KMS-11 (cell line): ENCODE measurements at regions not wholly inside any gene's neighbourhood (a gene's known extent, or its start where the extent isn't known, plus 50 kb on each side); places are given as distances from the start of the nearest gene placed in this dataset.

Source experiments
- H2AFZ ChIP-seq: fragments of 200-600 bp; sonication (generic); 2 replicates; pipeline ENCODE4 v1.6.1; 2016; ENCODE audit warnings: antibody characterized with exemption, mixed run types, low read depth
- H3K27ac ChIP-seq: fragments of 200-600 bp; sonication (generic); 2 replicates; pipeline ENCODE4 v1.6.1; 2016; ENCODE audit warnings: mild to moderate bottlenecking, mixed run types
- H3K27me3 ChIP-seq: fragments of 200-600 bp; sonication (generic); 2 replicates; pipeline ENCODE4 v1.6.1; 2017; ENCODE audit warnings: mild to moderate bottlenecking, low read depth, mixed run types, moderate library complexity; ENCODE audit not compliant: insufficient read depth
- H3K36me3 ChIP-seq: fragments of 200-600 bp; sonication (generic); 2 replicates; pipeline ENCODE4 v1.6.1; 2017; ENCODE audit warnings: mild to moderate bottlenecking, mixed run types; ENCODE audit not compliant: insufficient read depth
- H3K4me1 ChIP-seq: fragments of 200-600 bp; sonication (generic); 2 replicates; pipeline ENCODE4 v1.6.1; 2016; ENCODE audit warnings: mild to moderate bottlenecking, low read depth, mixed run types; ENCODE audit not compliant: poor library complexity, severe bottlenecking
- H3K4me2 ChIP-seq: fragments of 200-600 bp; sonication (generic); 2 replicates; pipeline ENCODE4 v1.7.0; 2016; ENCODE audit warnings: mild to moderate bottlenecking, mixed run types
- H3K4me3 ChIP-seq: fragments of 200-600 bp; sonication (generic); IDR thresholded peaks from 2 replicates; pipeline ENCODE4 v1.6.1; 2017; ENCODE audit warnings: low read depth, low read length, mixed read lengths; ENCODE audit not compliant: insufficient read depth
- H3K79me2 ChIP-seq: fragments of 200-600 bp; sonication (generic); 2 replicates; pipeline ENCODE4 v1.6.1; 2016; ENCODE audit warnings: low read depth, mixed run types; ENCODE audit not compliant: insufficient read depth
- H3K9ac ChIP-seq: fragments of 200-600 bp; sonication (generic); 2 replicates; pipeline ENCODE4 v1.6.1; 2016; ENCODE audit warnings: mild to moderate bottlenecking, mixed run types
- H4K20me1 ChIP-seq: fragments of 200-600 bp; sonication (generic); 2 replicates; pipeline ENCODE4 v1.6.1; 2016; ENCODE audit warnings: mild to moderate bottlenecking, mixed run types; ENCODE audit not compliant: insufficient read depth
- CTCF ChIP-seq: fragments of 200-600 bp; sonication (generic); conservative IDR thresholded peaks from 2 replicates; pipeline ENCODE4 v1.6.1; 2017; ENCODE audit warnings: low read depth, mild to moderate bottlenecking, antibody characterized with exemption, low read length, moderate library complexity, mixed read lengths

GRCh38 chr13:90585392-90585791 lies 762.1 kb upstream of the MIR17HG start:
- no peaks in the 10 kb centered on the region for H3K4me1 ChIP-seq
- no peak overlapping the region for H2AFZ ChIP-seq
- no peak overlapping the region for H3K4me3 ChIP-seq
- no peaks in the 10 kb centered on the region for H3K79me2 ChIP-seq
- no peaks in the 10 kb centered on the region for H3K36me3 ChIP-seq
- no peaks in the 10 kb centered on the region for H4K20me1 ChIP-seq
- no peak overlapping the region for H3K4me2 ChIP-seq
- no peak overlapping the region for H3K27ac ChIP-seq
- H3K27me3 ChIP-seq: no peaks in the 10 kb centered on the region
- no peak overlapping the region for H3K9ac ChIP-seq
- TF ChIP-seq CTCF: no peak

GRCh38 chr13:90591260-90591926 lies 756.1 kb upstream of the MIR17HG start:
- no peaks in the 10 kb centered on the region for H3K36me3 ChIP-seq
- H4K20me1 ChIP-seq: no peaks in the 10 kb centered on the region
- no peaks in the 10 kb centered on the region for H3K79me2 ChIP-seq
- H3K4me2 ChIP-seq: no peak overlapping the region
- no peak for TF ChIP-seq CTCF
- no peaks in the 10 kb centered on the region for H3K27me3 ChIP-seq
- H2AFZ ChIP-seq: no peak overlapping the region
- no peak overlapping the region for H3K27ac ChIP-seq
- H3K4me3 ChIP-seq: no peak overlapping the region
- H3K4me1 ChIP-seq: no peaks in the 10 kb centered on the region
- no peak overlapping the region for H3K9ac ChIP-seq

GRCh38 chr13:90591927-90592268 lies 755.6 kb upstream of the MIR17HG start:
- no peaks in the 10 kb centered on the region for H4K20me1 ChIP-seq
- no peak for TF ChIP-seq CTCF
- no peaks in the 10 kb centered on the region for H3K27me3 ChIP-seq
- H2AFZ ChIP-seq: no peak overlapping the region
- H3K9ac ChIP-seq: no peak overlapping the region
- no peak overlapping the region for H3K4me3 ChIP-seq
- H3K4me2 ChIP-seq: no peak overlapping the region
- H3K79me2 ChIP-seq: no peaks in the 10 kb centered on the region
- no peak overlapping the region for H3K27ac ChIP-seq
- H3K4me1 ChIP-seq: no peaks in the 10 kb centered on the region
- H3K36me3 ChIP-seq: no peaks in the 10 kb centered on the region

DNA sequence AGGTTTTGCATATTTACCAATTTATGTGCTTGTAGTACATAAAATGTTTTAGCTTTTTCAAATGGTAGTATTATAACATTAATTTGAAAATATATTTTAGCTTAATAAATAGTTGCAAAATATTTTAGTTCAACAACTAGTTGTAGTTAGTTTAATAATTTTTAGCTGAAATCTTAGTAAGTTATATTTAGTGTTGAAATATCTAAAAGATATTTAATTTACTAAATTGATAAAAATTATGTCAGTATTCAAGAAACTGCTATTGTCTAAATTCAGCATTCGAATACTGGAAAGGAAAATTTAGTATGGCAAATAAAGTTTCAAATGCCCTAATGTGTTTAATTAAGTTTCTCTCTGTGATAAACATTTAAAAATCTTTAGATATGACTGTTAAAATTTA lies 754.5 kb upstream of the MIR17HG start:
- H3K79me2 ChIP-seq: no peaks in the 10 kb centered on the region
- H3K4me1 ChIP-seq: no peaks in the 10 kb centered on the region
- no peak for TF ChIP-seq CTCF
- H3K27me3 ChIP-seq: no peaks in the 10 kb centered on the region
- no peaks in the 10 kb centered on the region for H4K20me1 ChIP-seq
- no peak overlapping the region for H3K4me3 ChIP-seq
- no peak overlapping the region for H3K27ac ChIP-seq
- no peak overlapping the region for H3K9ac ChIP-seq
- H3K4me2 ChIP-seq: no peak overlapping the region
- H3K36me3 ChIP-seq: no peaks in the 10 kb centered on the region
- H2AFZ ChIP-seq: no peak overlapping the region
